ENCODE measurements at regions not wholly inside any gene's neighbourhood (a gene's known extent, or its start where the extent isn't known, plus 50 kb on each side); places are given as distances from the start of the nearest gene placed in this dataset.
A peak's percentile ranks its signal among the peaks of the same experiment; 100 is the strongest.
"Not testable (repeated sequence)": the region's sequence is repeated elsewhere in the genome, so short reads cannot be mapped to it uniquely, and the experiment has no call there.

- not testable (repeated sequence) for DNase-seq
Observed at GRCh38 chr5:145446875-145447274, 388.3 kb downstream of the PRELID2 start.

- DNase-seq: no peak
Observed at GRCh38 chr5:145446412-145446811, 388.7 kb downstream of the PRELID2 start.

- DNase-seq: no peak
Observed at GRCh38 chr5:145445027-145445426, 390.1 kb downstream of the PRELID2 start.

GRCh38 chr5:145443964-145444363 lies 391.2 kb downstream of the PRELID2 start:
- DNase-seq: no peak

- DNase-seq: no peak
Observed at GRCh38 chr5:145443366-145443765, 391.8 kb downstream of the PRELID2 start.

- DNase-seq: not testable (repeated sequence)
Observed at GRCh38 chr5:145442661-145443060, 392.5 kb downstream of the PRELID2 start.

GRCh38 chr5:145441228-145441627 lies 393.9 kb downstream of the PRELID2 start:
- no peak for DNase-seq

GRCh38 chr5:145437627-145438026 lies 397.5 kb downstream of the PRELID2 start:
- DNase-seq: no peak

- no peak for DNase-seq
Observed at GRCh38 chr5:145433077-145433476, 402.1 kb downstream of the PRELID2 start.

- DNase-seq: no peak
Observed at GRCh38 chr5:145429170-145429569, 406.0 kb downstream of the PRELID2 start.

GRCh38 chr5:145408048-145408341 lies 427.1 kb downstream of the PRELID2 start:
- no peak for DNase-seq

GRCh38 chr5:145407300-145408047 lies 427.7 kb downstream of the PRELID2 start:
- DNase-seq: no peak

GRCh38 chr5:145403992-145404391 lies 431.1 kb downstream of the PRELID2 start:
- no peak for DNase-seq

GRCh38 chr5:145396888-145397287 lies 438.3 kb downstream of the PRELID2 start:
- DNase-seq: no peak

GRCh38 chr5:145395151-145395550 lies 440.0 kb downstream of the PRELID2 start:
- not testable (repeated sequence) for DNase-seq

GRCh38 chr5:145393426-145393825 lies 441.7 kb downstream of the PRELID2 start:
- no peak for DNase-seq

GRCh38 chr5:145389047-145389446 lies 446.1 kb downstream of the PRELID2 start:
- no peak for DNase-seq

GRCh38 chr5:145385276-145385675 lies 449.9 kb downstream of the PRELID2 start:
- peak; percentile 18 for DNase-seq

GRCh38 chr5:145378226-145378625 lies 456.9 kb downstream of the PRELID2 start:
- no peak for DNase-seq

- DNase-seq: no peak
Observed at GRCh38 chr5:145375521-145375920, 459.6 kb downstream of the PRELID2 start.

- no peak for DNase-seq
Observed at GRCh38 chr5:145365464-145365863, 469.7 kb downstream of the PRELID2 start.

- no peak for DNase-seq
Observed at GRCh38 chr5:145362266-145362665, 472.9 kb downstream of the PRELID2 start.

GRCh38 chr5:145360936-145361335 lies 474.2 kb downstream of the PRELID2 start:
- DNase-seq: no peak

- DNase-seq: no peak
Observed at GRCh38 chr5:145350513-145350912, 484.6 kb downstream of the PRELID2 start.

- peak; percentile 37 for DNase-seq
Observed at GRCh38 chr5:145347026-145347616, 488.0 kb downstream of the PRELID2 start.

Data from hematopoietic multipotent progenitor cell treated with erythropoietin and hydrocortisone succinate and interleukin-3 and kit ligand, for 4 days (in vitro differentiated cells).